ENCODE measurements at regions not wholly inside any gene's neighbourhood (a gene's known extent, or its start where the extent isn't known, plus 50 kb on each side); places are given as distances from the start of the nearest gene placed in this dataset.

DNA sequence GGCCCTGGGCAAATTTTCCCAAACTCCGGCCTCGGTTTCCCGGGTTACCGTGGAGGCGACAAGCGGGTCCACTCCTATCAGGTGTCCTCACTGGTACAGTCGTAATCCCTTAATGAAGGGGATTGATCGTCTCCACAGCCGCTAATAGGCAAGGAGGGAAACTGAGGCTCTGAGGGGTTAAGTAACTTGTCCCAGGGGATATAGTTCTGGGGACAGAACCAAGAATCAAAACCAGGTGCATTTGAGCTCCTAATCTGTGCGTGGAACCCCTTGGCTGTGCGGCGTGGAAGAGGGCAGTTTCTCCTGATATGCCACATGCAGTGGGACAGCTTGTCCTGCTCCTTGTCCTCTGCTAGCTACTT, 157.2 kb downstream of the CYRIA start:
- Mint-ChIP-seq H3K4me3 (peak overlapping the region; percentile 50), H3K27me3 (ENCODE audit: low read depth) (peaks cover 7% of the 10 kb centered on the region), H3K9me3 (no peaks in the 10 kb centered on the region), H3K36me3 (ENCODE audit: low read depth) (no peaks in the 10 kb centered on the region), H3K4me1 (peaks cover 20% of the 10 kb centered on the region), H3K27ac (ENCODE audit: unreplicated experiment) (no peak overlapping the region)
- no peak for DNase-seq (ENCODE audit: low read depth, low spot score)
- TF ChIP-seq CTCF (conservative IDR thresholded peaks at IDR 0.05), result peak; percentile 5

GRCh38 chr2:16507655-16508489, 157.8 kb downstream of the CYRIA start:
- Mint-ChIP-seq H3K36me3 (ENCODE audit: low read depth) (no peaks in the 10 kb centered on the region), H3K27me3 (ENCODE audit: low read depth) (peaks cover 7% of the 10 kb centered on the region), H3K4me1 (peaks cover 20% of the 10 kb centered on the region), H3K4me3 (peak overlapping the region; percentile 38), H3K27ac (ENCODE audit: unreplicated experiment) (no peak overlapping the region), H3K9me3 (no peaks in the 10 kb centered on the region)
- peak; percentile 93 for TF ChIP-seq CTCF (conservative IDR thresholded peaks at IDR 0.05)
- DNase-seq (ENCODE audit: low read depth, low spot score), result peak; percentile 73

DNA sequence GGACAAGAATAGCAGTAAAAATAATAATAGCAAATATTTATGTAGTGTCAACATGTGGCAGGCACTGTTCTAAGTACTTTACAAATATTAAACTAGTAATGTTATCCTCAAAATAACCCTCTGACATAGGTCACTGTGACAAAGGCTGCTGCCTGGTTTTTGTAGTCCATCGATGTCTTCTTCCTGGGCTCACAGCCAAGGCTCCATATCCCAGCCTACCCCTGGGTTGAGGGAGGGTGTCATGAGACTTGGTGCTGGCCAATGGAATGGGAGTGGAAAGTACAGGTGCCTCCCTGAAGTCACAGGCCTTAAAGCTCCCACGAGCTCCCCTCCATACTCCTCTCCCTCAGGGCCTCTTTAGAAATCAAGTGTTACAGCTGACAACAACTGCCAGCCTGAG, 159.3 kb downstream of the CYRIA start:
- H3K9me3 Mint-ChIP-seq, result no peaks in the 10 kb centered on the region
- peaks cover 20% of the 10 kb centered on the region for H3K4me1 Mint-ChIP-seq
- H3K4me3 Mint-ChIP-seq, result no peak overlapping the region
- peaks cover 7% of the 10 kb centered on the region for H3K27me3 Mint-ChIP-seq (ENCODE audit: low read depth)
- no peak for DNase-seq (ENCODE audit: low read depth, low spot score)
- H3K36me3 Mint-ChIP-seq (ENCODE audit: low read depth), result no peaks in the 10 kb centered on the region
- H3K27ac Mint-ChIP-seq (ENCODE audit: unreplicated experiment), result no peak overlapping the region
- no peak for TF ChIP-seq CTCF (conservative IDR thresholded peaks at IDR 0.05)

GRCh38 chr2:16496426-16497388, 168.9 kb downstream of the CYRIA start:
- DNase-seq (ENCODE audit: low read depth, low spot score), result no peak
- H3K27me3 Mint-ChIP-seq (ENCODE audit: low read depth), result no peaks in the 10 kb centered on the region
- H3K4me1 Mint-ChIP-seq, result no peaks in the 10 kb centered on the region
- no peak overlapping the region for H3K27ac Mint-ChIP-seq (ENCODE audit: unreplicated experiment)
- TF ChIP-seq CTCF (conservative IDR thresholded peaks at IDR 0.05), result no peak
- no peak overlapping the region for H3K4me3 Mint-ChIP-seq
- H3K36me3 Mint-ChIP-seq (ENCODE audit: low read depth), result no peaks in the 10 kb centered on the region
- no peaks in the 10 kb centered on the region for H3K9me3 Mint-ChIP-seq

DNA sequence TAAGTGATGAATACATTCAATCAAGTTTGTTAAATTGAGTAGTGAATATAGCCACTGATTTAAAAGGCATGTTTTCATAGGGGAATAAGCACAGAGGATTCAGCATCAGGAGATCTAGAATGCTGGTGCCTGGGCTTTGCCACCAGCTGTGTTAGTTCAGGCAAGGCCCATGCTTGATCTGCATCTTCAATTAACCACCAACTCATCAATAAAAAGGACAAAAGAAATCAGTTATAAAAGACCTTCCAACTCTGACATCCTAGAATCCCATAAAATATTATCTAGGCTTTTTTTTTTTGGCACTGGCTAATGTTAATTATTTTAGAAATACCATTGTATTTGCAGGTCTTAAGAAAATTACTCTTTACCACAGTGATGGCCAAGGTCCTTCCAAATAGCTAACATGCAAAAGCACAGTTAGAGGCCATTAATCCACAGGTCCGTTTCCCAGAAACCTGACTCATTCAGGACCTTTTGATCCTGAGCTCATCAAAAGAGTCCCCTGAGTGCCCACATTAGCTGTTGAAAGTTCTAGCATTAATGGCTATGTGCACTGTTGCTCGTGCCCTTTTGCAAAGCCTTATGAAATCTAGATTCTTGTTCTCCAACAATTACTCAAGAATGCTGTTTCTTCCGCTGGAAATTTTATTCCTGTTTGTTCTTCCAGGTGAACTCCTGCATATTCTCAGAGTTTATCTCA, 170.0 kb downstream of the CYRIA start:
- no peak for DNase-seq (ENCODE audit: low read depth, low spot score)
- TF ChIP-seq CTCF (conservative IDR thresholded peaks at IDR 0.05), result no peak
- H3K27me3 Mint-ChIP-seq (ENCODE audit: low read depth), result no peaks in the 10 kb centered on the region
- H3K27ac Mint-ChIP-seq (ENCODE audit: unreplicated experiment), result no peak overlapping the region
- no peaks in the 10 kb centered on the region for H3K4me1 Mint-ChIP-seq
- H3K9me3 Mint-ChIP-seq, result no peaks in the 10 kb centered on the region
- H3K36me3 Mint-ChIP-seq (ENCODE audit: low read depth), result no peaks in the 10 kb centered on the region
- no peak overlapping the region for H3K4me3 Mint-ChIP-seq

Data from neural crest cell (in vitro differentiated cells).